MM.1S (cell line): ENCODE measurements at regions not wholly inside any gene's neighbourhood (a gene's known extent, or its start where the extent isn't known, plus 50 kb on each side); places are given as distances from the start of the nearest gene placed in this dataset.
"Not testable (repeated sequence)": the region's sequence is repeated elsewhere in the genome, so short reads cannot be mapped to it uniquely, and the experiment has no call there.

Experiments used
- DNase-seq: peaks from one replicate; pipeline ENCODE4 v3.0.0-alpha.2; 2015
- H2AFZ ChIP-seq: fragments of 300-600 bp; sonication (generic); 2 replicates; pipeline ENCODE4 v1.6.0; 2016; ENCODE audit warnings: antibody characterized with exemption, low read length
- H3F3A ChIP-seq: fragments of 300-600 bp; sonication (generic); 2 replicates; pipeline ENCODE4 v1.6.1; 2016; ENCODE audit warnings: mild to moderate bottlenecking, antibody characterized with exemption, low read length, moderate library complexity, mixed read lengths; ENCODE audit not compliant: insufficient read depth
- H3K27ac ChIP-seq: fragments of 300-600 bp; sonication (generic); 2 replicates; pipeline ENCODE4 v1.5.1; 2016; ENCODE audit warnings: mild to moderate bottlenecking, low read length
- H3K27me3 ChIP-seq: fragments of 300-600 bp; sonication (generic); replicated peaks from 2 replicates; pipeline ENCODE4 v1.6.0; 2016; ENCODE audit warnings: low read length; ENCODE audit not compliant: insufficient read depth
- H3K36me3 ChIP-seq: fragments of 300-600 bp; sonication (generic); replicated peaks from 2 replicates; pipeline ENCODE4 v1.6.1; 2016; ENCODE audit warnings: mild to moderate bottlenecking, low read length, mixed read lengths; ENCODE audit not compliant: insufficient read depth
- H3K4me1 ChIP-seq: fragments of 300-600 bp; sonication (generic); 2 replicates; pipeline ENCODE4 v1.6.1; 2016; ENCODE audit warnings: low read length, mixed read lengths
- H3K4me2 ChIP-seq: fragments of 300-600 bp; sonication (generic); 2 replicates; pipeline ENCODE4 v1.6.0; 2016; ENCODE audit warnings: low read depth, low read length
- H3K4me3 ChIP-seq: fragments of 300-600 bp; sonication (generic); 2 replicates; pipeline ENCODE4 v1.5.1; 2016; ENCODE audit warnings: low read length, mixed read lengths
- H3K79me2 ChIP-seq: fragments of 300-600 bp; sonication (generic); 2 replicates; pipeline ENCODE4 v1.6.1; 2016; ENCODE audit warnings: mixed run types, low read length, mixed read lengths
- H3K9ac ChIP-seq: fragments of 300-600 bp; sonication (generic); 2 replicates; pipeline ENCODE4 v1.6.1; 2016; ENCODE audit warnings: low read length, mixed read lengths
- H3K9me2 ChIP-seq: fragments of 300-600 bp; sonication (generic); replicated peaks from 2 replicates; pipeline ENCODE4 v1.6.1; 2016; ENCODE audit warnings: mild to moderate bottlenecking, low read length, mixed read lengths; ENCODE audit not compliant: insufficient read depth
- H3K9me3 ChIP-seq: fragments of 300-600 bp; sonication (generic); replicated peaks from 2 replicates; pipeline ENCODE4 v1.6.1; 2016; ENCODE audit warnings: mild to moderate bottlenecking, low read length, mixed read lengths; ENCODE audit not compliant: insufficient read depth
- H4K20me1 ChIP-seq: fragments of 300-600 bp; sonication (generic); 2 replicates; pipeline ENCODE4 v1.6.1; 2016; ENCODE audit warnings: mild to moderate bottlenecking, low read length, moderate library complexity, mixed read lengths; ENCODE audit not compliant: insufficient read depth
- EZH2 ChIP-seq: fragments of 300-600 bp; sonication (generic); optimal IDR thresholded peaks from 2 replicates; pipeline ENCODE3; 2017; ENCODE audit warnings: low read depth, mild to moderate bottlenecking, antibody characterized with exemption, low read length, mixed read lengths
- EZH2phosphoT487 ChIP-seq: fragments of 300-600 bp; sonication (generic); IDR thresholded peaks from 2 replicates; pipeline ENCODE4 v1.6.1; 2018; ENCODE audit warnings: antibody characterized with exemption, low read length
- TF ChIP-seq, protein P1 (sequence below): fragments of 300-600 bp; sonication (generic); IDR thresholded peaks from 2 replicates; pipeline ENCODE4 v1.5.1; 2016; ENCODE audit warnings: antibody characterized with exemption, low read length, mixed read lengths

GRCh38 chr2:207437136-207437523 is 92.6 kb upstream of the CREB1 start:
- no peak overlapping the region for H3K4me2 ChIP-seq
- TF ChIP-seq, protein P1, sequence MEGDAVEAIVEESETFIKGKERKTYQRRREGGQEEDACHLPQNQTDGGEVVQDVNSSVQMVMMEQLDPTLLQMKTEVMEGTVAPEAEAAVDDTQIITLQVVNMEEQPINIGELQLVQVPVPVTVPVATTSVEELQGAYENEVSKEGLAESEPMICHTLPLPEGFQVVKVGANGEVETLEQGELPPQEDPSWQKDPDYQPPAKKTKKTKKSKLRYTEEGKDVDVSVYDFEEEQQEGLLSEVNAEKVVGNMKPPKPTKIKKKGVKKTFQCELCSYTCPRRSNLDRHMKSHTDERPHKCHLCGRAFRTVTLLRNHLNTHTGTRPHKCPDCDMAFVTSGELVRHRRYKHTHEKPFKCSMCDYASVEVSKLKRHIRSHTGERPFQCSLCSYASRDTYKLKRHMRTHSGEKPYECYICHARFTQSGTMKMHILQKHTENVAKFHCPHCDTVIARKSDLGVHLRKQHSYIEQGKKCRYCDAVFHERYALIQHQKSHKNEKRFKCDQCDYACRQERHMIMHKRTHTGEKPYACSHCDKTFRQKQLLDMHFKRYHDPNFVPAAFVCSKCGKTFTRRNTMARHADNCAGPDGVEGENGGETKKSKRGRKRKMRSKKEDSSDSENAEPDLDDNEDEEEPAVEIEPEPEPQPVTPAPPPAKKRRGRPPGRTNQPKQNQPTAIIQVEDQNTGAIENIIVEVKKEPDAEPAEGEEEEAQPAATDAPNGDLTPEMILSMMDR, result no peak
- no peak for TF ChIP-seq EZH2phosphoT487
- TF ChIP-seq EZH2, result no peak
- no peak overlapping the region for H2AFZ ChIP-seq
- H3F3A ChIP-seq, result no peaks in the 10 kb centered on the region
- no peaks in the 10 kb centered on the region for H3K9me2 ChIP-seq
- no peaks in the 10 kb centered on the region for H3K27me3 ChIP-seq
- H3K4me3 ChIP-seq, result no peak overlapping the region
- H3K36me3 ChIP-seq, result no peaks in the 10 kb centered on the region
- H3K9ac ChIP-seq, result no peak overlapping the region
- H3K9me3 ChIP-seq, result no peaks in the 10 kb centered on the region
- H4K20me1 ChIP-seq, result no peaks in the 10 kb centered on the region
- no peak overlapping the region for H3K27ac ChIP-seq
- DNase-seq, result no peak
- H3K4me1 ChIP-seq, result no peaks in the 10 kb centered on the region
- no peaks in the 10 kb centered on the region for H3K79me2 ChIP-seq

GRCh38 chr2:207437524-207438143 is 92.1 kb upstream of the CREB1 start:
- H3K79me2 ChIP-seq, result no peaks in the 10 kb centered on the region
- no peaks in the 10 kb centered on the region for H3K9me2 ChIP-seq
- no peaks in the 10 kb centered on the region for H3F3A ChIP-seq
- H4K20me1 ChIP-seq, result no peaks in the 10 kb centered on the region
- H3K9ac ChIP-seq, result no peak overlapping the region
- no peaks in the 10 kb centered on the region for H3K4me1 ChIP-seq
- no peaks in the 10 kb centered on the region for H3K9me3 ChIP-seq
- no peak overlapping the region for H3K4me3 ChIP-seq
- H2AFZ ChIP-seq, result no peak overlapping the region
- H3K36me3 ChIP-seq, result no peaks in the 10 kb centered on the region
- H3K27ac ChIP-seq, result no peak overlapping the region
- no peaks in the 10 kb centered on the region for H3K27me3 ChIP-seq
- TF ChIP-seq EZH2 (no peak), EZH2phosphoT487 (no peak)
- TF ChIP-seq, protein P1, result no peak
- H3K4me2 ChIP-seq, result no peak overlapping the region
- DNase-seq, result no peak

- no peak overlapping the region for H3K27ac ChIP-seq
- no peaks in the 10 kb centered on the region for H3K79me2 ChIP-seq
- H3K9me3 ChIP-seq, result no peaks in the 10 kb centered on the region
- no peaks in the 10 kb centered on the region for H3K36me3 ChIP-seq
- no peaks in the 10 kb centered on the region for H3K27me3 ChIP-seq
- no peak overlapping the region for H3K4me3 ChIP-seq
- H2AFZ ChIP-seq, result no peak overlapping the region
- no peak overlapping the region for H3K9ac ChIP-seq
- no peaks in the 10 kb centered on the region for H4K20me1 ChIP-seq
- H3K9me2 ChIP-seq, result no peaks in the 10 kb centered on the region
- H3K4me2 ChIP-seq, result no peak overlapping the region
- TF ChIP-seq, protein P1, result no peak
- TF ChIP-seq EZH2 (no peak), EZH2phosphoT487 (no peak)
- no peak for DNase-seq
- H3F3A ChIP-seq, result no peaks in the 10 kb centered on the region
- H3K4me1 ChIP-seq, result no peaks in the 10 kb centered on the region
Observed at GRCh38 chr2:207438414-207439126, 91.2 kb upstream of the CREB1 start.

DNA sequence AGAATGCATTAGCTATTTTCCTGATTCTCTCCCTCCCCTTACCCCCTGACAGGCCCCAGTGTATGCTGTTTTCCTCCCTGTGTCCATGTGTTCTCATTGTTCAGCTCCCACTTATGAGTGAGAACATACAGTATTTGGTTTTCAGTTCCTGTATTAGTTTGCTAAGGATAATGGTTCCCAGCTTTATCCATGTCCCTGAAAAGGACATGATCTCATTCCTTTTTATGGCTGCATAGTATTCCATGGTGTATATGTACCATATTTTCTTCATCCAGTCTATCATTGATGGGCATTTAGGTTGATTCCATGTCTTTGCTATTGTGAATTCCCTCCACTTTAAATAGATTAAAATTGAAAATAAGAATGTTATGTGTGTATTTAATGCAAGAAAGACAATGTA is 89.9 kb upstream of the CREB1 start:
- H3K27ac ChIP-seq, H3K36me3 ChIP-seq, H3K4me3 ChIP-seq, H3K27me3 ChIP-seq, H3K79me2 ChIP-seq, H3K9ac ChIP-seq, H2AFZ ChIP-seq, H3K4me2 ChIP-seq, H4K20me1 ChIP-seq, H3K9me3 ChIP-seq, H3K4me1 ChIP-seq, DNase-seq, H3K9me2 ChIP-seq, H3F3A ChIP-seq: not testable (repeated sequence)
